ENCODE measurements at regions not wholly inside any gene's neighbourhood (a gene's known extent, or its start where the extent isn't known, plus 50 kb on each side); places are given as distances from the start of the nearest gene placed in this dataset.
"Not testable (repeated sequence)": the region's sequence is repeated elsewhere in the genome, so short reads cannot be mapped to it uniquely, and the experiment has no call there.

DNA sequence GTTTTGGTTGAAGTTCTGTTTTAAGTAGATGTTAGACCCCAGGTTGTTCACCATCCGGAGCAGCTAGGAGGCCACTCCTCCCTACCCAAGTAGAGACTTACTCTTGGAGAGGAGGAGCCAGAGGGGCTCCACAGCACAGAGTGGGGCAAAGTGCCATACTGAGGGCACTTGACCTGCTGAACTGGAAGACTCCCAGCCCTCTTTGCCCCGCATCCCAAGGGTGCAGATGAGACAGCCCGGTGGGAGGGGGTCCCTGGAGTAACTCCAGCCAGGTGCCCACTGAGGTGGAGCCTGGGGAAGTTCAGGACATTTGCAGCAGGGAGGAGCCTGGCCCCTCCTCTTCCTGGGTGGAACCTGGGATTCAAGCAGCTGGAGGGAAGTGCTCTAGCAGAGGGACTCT lies 102.1 kb upstream of the GPR6 start:
- no peak for DNase-seq (ENCODE audit: low read depth in 4 of 4, low spot score in 3 of 4)

DNA sequence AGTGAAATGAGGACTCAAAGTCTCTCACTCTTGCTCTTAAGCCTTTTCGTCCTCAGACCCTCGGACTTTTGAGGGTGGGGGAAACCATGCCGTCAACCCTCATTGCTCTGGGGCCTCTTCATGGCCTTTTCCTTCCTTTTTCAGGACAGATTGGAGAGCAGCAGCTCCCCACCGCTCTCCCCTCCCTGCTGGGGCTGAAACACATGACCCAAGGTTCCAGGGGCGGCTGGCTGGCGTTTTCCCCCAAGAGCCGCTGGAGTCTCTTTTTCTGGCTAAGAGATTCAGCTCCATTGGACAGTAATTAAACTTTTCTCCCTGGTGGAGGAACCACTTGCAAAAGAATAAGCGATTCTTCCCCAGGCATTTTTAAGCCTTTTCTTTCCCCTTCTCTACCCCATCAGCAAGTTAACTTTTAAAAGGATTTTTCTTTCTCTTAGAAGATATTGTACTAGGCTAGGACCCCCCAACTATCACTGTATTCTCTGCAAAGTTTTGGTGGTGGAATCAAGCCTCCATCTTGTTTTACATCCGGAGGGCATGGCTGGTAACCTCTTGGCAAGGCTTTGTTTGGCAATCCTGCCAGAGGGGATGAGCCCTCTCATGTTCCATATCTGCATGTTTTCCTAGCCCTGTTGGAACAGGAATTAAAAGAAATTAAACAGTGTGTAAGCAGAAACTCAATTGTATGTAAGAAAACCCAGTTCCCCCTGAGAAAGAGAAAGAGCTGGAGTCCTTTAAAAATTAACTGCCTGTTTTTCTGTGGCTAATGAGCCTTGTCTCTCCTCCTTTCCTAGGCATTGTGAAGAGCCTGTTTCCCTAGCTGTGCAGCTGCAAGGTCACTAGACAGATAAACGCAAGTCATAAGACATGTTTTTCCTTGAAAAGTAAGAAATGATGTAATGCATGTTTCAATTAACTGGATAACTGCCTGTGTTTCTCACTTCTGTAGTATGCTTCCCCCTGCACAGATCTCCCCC lies 100.8 kb upstream of the GPR6 start:
- peak in 3 of 4 donors; percentile 32 to 63 (median 61) for DNase-seq (ENCODE audit: low read depth in 4 of 4, low spot score in 3 of 4)

DNA sequence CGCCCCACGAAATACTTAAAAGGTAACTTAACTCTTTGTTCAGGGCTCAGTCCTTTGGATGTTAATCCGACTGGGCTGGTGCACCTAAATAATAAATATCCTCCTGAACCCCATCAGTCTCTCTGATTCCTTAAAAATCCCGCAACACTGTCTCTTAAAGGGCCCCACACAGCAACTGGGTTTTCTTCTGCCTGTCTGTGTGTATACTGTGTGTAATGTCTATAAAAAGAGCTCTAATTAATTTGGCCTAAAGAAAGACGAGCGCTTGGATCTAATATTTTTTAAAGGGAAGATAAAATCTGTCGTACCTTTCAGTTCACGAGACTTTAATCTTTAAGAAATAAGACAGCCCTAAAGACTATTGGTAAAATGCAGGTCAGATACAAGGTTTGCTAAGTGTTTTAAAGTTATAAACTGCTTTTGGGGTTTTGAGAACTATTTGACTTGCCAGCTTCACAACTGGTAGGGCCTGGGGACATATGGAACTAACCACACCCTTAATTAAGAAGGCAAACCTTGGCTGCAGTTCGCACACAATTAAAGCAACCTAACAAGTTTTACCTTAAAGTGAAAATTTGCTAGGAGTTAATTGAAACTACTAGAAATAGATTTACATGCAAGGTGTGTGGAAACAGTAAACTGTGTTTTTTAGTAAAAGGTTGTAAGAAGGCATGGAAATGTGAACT lies 100.0 kb upstream of the GPR6 start:
- DNase-seq (ENCODE audit: low read depth in 4 of 4, low spot score in 3 of 4), result not testable (repeated sequence)

DNA sequence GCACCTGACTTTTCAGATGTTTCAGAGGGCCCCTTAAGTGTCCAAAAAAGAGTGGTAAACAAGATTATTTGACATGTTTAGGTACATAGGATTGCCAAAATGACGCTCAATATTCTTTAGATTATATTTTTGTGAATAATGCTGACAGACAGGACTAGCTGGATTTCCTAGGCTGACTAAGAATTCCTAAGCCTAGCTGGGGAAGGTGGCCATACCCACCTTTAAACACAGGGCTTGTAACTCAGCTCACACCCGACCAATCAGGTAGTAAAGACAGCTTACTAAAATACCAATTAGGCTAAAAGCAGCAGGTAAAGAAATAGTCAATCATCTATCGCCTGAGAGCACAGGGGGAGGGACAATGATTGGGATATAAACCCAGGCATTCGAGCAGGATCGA lies 99.0 kb upstream of the GPR6 start:
- DNase-seq (ENCODE audit: low read depth in 4 of 4, low spot score in 3 of 4), result not testable (repeated sequence)

DNA sequence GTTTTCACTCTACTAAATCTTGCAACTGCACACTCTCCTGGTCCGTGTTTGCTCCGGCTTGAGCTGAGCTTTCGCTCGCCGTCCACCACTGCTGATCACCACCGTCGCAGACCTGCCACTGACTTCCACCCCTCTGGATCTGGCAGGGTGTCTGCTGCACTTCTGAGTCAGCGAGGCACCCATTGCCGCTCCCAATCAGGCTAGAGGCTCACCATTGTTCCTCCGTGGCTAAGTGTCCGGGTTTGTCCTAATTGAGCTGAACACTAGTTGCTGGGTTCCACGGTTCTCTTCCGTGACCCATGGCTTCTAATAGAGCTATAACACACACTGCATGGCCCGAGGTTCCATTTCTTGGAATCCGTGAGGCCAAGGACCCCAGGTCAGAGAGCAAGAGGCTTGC lies 98.6 kb upstream of the GPR6 start:
- DNase-seq (ENCODE audit: low read depth in 4 of 4, low spot score in 3 of 4), result no peak

- not testable (repeated sequence) for DNase-seq (ENCODE audit: low read depth in 4 of 4, low spot score in 3 of 4)
Observed at GRCh38 chr6:109881069-109881468, 97.0 kb upstream of the GPR6 start.

DNA sequence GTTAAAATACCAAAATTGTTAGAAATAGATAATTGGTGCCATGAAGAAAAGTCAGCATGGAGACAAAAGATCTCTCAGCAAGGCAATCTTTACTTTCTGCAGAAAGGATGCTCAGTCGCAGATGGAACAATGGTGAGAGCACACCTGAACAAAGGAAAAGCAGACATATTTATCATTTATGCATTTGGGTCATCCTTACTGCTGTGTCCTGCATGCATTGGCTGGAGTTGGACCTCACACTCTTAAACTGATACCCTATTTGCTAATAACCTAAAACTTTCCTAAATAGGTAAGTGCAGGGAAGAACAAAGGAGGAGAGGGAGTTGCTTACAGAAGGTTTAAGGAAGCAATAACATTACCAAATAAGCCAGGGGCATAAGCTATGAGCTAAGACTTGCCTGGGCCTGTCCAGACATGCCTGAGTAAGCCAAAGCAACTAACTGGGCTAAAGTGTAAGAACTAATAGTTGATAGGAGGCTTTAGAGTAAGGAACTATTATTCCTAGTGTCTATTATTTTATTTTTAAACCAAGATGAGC lies 96.1 kb upstream of the GPR6 start:
- not testable (repeated sequence) for DNase-seq (ENCODE audit: low read depth in 4 of 4, low spot score in 3 of 4)

DNA sequence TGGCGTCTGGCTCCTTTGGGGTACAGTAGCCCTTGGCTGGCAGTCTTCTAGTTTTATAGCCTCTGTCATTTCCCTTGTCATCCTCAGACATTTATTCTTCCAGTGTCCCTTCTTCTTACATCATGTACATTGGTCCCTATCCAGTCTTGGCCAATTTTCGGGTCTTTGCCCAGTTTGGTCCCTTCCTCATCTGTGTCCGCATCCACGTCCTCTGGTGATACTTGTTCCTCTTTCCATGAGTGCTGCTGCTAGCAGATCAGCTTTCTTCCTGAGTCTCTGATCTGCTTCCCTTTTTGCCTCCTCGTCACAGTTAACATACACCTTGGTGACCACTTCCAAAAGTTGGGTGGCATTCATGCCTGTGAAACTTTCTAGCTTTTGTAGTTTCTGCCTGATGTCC lies 86.2 kb upstream of the GPR6 start:
- no peak for DNase-seq (ENCODE audit: low read depth in 4 of 4, low spot score in 3 of 4)

GRCh38 chr6:109892451-109893435 lies 85.4 kb upstream of the GPR6 start:
- DNase-seq (ENCODE audit: low read depth in 4 of 4, low spot score in 3 of 4), result peak; percentile 26 to 70 (median 60)

GRCh38 chr6:109893606-109894005 lies 84.5 kb upstream of the GPR6 start:
- no peak for DNase-seq (ENCODE audit: low read depth in 4 of 4, low spot score in 3 of 4)

DNA sequence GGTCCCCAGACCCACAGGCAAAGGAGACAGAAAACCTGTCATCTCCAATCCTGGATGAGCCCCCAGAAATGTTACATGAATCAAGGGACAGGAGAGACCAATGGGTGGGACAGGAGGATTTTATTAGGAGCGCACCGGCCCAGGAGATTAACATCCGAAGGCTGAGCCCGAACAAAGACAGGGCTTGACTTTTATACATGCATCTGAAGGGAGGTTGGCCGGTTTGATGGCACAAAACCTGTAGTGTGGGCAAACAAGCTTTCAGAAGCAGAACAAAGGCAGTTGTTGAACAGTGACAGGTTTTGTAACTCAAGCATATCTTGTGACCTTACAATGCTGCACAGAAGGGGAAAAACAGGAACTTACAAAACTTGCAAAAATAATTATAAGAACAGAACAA lies 83.9 kb upstream of the GPR6 start:
- no peak for DNase-seq (ENCODE audit: low read depth in 4 of 4, low spot score in 3 of 4)

- no peak for DNase-seq (ENCODE audit: low read depth in 4 of 4, low spot score in 3 of 4)
Observed at GRCh38 chr6:109896341-109896740, 81.8 kb upstream of the GPR6 start.

DNA sequence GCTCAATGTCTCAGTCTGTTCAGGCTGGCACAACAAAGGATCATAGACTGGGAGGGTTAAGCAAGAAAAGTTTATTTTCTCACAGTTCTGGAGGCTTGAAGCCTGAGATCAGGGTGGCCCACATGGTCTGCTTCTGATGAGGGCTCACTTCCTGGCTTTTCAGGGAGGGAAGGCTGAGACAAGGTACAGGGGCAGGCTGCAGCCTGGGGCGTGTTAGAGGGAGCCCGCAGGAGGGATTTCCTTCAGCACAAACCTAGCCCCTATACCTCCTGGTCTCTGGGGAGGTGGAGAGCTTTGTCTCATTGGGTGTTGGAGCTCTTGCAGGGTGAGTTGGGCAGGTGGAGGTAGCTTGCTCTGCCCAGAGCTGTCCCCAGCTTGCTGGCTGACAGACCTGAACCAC lies 81.1 kb upstream of the GPR6 start:
- DNase-seq (ENCODE audit: low read depth in 4 of 4, low spot score in 3 of 4), result no peak

GRCh38 chr6:109897561-109898080 lies 80.5 kb upstream of the GPR6 start:
- no peak for DNase-seq (ENCODE audit: low read depth in 4 of 4, low spot score in 3 of 4)

DNA sequence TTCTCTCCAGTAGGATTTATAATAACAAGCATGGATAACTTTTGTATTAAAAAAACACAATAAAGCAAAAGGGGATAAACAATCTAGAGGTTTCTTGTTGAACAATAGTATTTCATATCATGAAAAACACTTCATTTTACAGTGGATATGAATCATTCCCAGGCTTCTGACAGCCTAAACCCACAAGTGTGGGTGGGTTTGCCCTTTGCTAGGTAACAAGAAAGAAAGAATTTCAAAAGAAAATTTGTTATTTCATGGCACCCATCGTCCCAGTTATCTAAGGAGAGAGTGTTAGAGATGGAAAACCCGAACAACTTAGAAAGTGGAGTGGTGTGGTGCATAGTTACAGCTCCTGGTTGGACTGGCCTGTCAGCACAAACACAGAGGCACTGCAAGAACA lies 76.1 kb upstream of the GPR6 start:
- no peak for DNase-seq (ENCODE audit: low read depth in 4 of 4, low spot score in 3 of 4)

DNA sequence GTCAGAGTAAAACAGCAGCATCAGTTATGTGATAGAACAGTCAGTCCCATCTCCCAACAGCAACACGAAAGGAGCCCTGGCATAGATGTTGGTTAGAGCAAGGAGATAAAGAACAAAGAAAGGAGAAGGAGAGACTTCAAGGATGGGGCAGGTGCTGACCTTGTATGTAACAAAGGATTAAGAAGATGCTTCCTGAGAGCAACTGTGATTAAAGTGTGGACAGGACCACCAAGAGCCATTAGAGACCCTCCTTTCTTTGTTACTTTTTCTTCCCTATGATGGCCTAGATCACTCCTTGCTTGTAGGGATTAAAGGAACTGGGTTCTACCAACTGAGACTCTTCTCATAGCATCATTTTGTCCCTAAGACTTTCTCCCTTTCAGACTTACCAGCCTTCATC lies 75.2 kb upstream of the GPR6 start:
- no peak for DNase-seq (ENCODE audit: low read depth in 4 of 4, low spot score in 3 of 4)

DNA sequence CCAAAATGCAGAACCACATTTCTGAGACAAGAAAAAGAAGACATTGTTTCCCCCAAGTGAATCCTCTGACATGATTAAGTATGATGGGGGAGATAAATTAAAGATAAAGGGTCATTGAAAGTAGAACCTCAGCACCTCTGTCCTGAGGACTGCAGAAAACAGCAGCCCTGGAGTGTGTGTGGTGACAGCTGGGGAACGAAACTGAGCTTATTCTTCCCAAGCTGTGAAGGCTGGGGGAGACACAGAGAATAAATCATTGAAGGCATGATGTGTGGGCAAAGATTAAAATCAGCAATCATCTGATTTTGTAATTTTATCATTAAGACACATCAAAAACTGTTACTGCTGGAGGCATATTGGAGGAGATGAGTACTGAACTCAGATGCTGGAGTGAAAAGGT lies 67.5 kb upstream of the GPR6 start:
- DNase-seq (ENCODE audit: low read depth in 4 of 4, low spot score in 3 of 4), result no peak

DNA sequence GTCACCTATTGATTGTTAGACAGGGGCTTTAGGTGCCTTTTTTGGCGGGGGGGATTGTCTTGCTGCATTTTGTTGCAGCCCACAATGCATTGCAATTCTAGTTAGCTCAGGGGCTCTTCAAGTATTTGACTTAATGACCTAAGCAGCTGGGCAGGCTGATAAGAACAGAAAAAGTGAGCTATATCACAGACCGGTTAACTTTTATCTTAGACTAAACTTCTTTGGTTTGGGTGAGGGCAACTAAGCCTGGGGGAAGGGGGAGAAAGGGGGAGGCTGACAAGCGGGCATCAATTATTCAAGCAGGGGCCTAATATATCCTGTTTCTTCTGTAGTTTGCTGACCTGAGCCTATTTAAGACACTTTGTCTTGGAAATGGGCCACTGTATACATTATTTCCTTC lies 66.0 kb upstream of the GPR6 start:
- no peak for DNase-seq (ENCODE audit: low read depth in 4 of 4, low spot score in 3 of 4)

- no peak for DNase-seq (ENCODE audit: low read depth in 4 of 4, low spot score in 3 of 4)
Observed at GRCh38 chr6:109912952-109913351, 65.2 kb upstream of the GPR6 start.

- not testable (repeated sequence) for DNase-seq (ENCODE audit: low read depth in 4 of 4, low spot score in 3 of 4)
Observed at GRCh38 chr6:109915748-109916147, 62.4 kb upstream of the GPR6 start.

Data from right renal pelvis (tissue), 4 donors.